Osteocyte (in vitro differentiated cells): ENCODE measurements at regions not wholly inside any gene's neighbourhood (a gene's known extent, or its start where the extent isn't known, plus 50 kb on each side); places are given as distances from the start of the nearest gene placed in this dataset.

Experiments used
- DNase-seq: peaks from one replicate; pipeline ENCODE4 v3.0.0; 2021; ENCODE audit warnings: mixed read lengths; ENCODE audit not compliant: unreplicated experiment; ENCODE audit errors: extremely low spot score
- H3K27ac Mint-ChIP-seq: one replicate; pipeline ENCODE4 v1.8.0; 2021; ENCODE audit warnings: mild to moderate bottlenecking, mixed read lengths; ENCODE audit not compliant: unreplicated experiment
- H3K27me3 Mint-ChIP-seq: one replicate; pipeline ENCODE4 v1.8.0; 2021; ENCODE audit warnings: mixed read lengths; ENCODE audit not compliant: unreplicated experiment
- H3K36me3 Mint-ChIP-seq: one replicate; pipeline ENCODE4 v1.8.0; 2021; ENCODE audit warnings: mixed read lengths; ENCODE audit not compliant: unreplicated experiment
- H3K4me1 Mint-ChIP-seq: one replicate; pipeline ENCODE4 v1.8.0; 2021; ENCODE audit warnings: mixed read lengths; ENCODE audit not compliant: unreplicated experiment
- H3K4me3 Mint-ChIP-seq: one replicate; pipeline ENCODE4 v1.8.0; 2021; ENCODE audit warnings: mild to moderate bottlenecking, moderate library complexity, mixed read lengths; ENCODE audit not compliant: unreplicated experiment
- H3K9me3 Mint-ChIP-seq: one replicate; pipeline ENCODE4 v1.8.0; 2021; ENCODE audit warnings: mixed read lengths; ENCODE audit not compliant: unreplicated experiment
- CTCF ChIP-seq: fragments of 200-600 bp; sonication (generic); IDR thresholded peaks from 2 replicates; pipeline ENCODE4 v1.5.0; 2021; ENCODE audit warnings: antibody characterized with exemption, mild to moderate bottlenecking, moderate library complexity

GRCh38 chr2:172323256-172323655 lies 104.1 kb upstream of the ITGA6 start:
- no peak for TF ChIP-seq CTCF
- H3K27me3 Mint-ChIP-seq = no peaks in the 10 kb centered on the region
- no peak overlapping the region for H3K4me3 Mint-ChIP-seq
- no peaks in the 10 kb centered on the region for H3K9me3 Mint-ChIP-seq
- DNase-seq = no peak
- H3K4me1 Mint-ChIP-seq = peaks cover 13% of the 10 kb centered on the region
- no peaks in the 10 kb centered on the region for H3K36me3 Mint-ChIP-seq
- no peak overlapping the region for H3K27ac Mint-ChIP-seq

- H3K36me3 Mint-ChIP-seq = no peaks in the 10 kb centered on the region
- TF ChIP-seq CTCF = no peak
Observed at GRCh38 chr2:172323861-172324597, 103.4 kb upstream of the ITGA6 start.

GRCh38 chr2:172326211-172326509 lies 101.2 kb upstream of the ITGA6 start:
- H3K4me3 Mint-ChIP-seq = no peak overlapping the region
- no peak overlapping the region for H3K27ac Mint-ChIP-seq
- H3K36me3 Mint-ChIP-seq = no peaks in the 10 kb centered on the region
- no peak for DNase-seq
- peaks cover 13% of the 10 kb centered on the region for H3K4me1 Mint-ChIP-seq
- TF ChIP-seq CTCF = no peak
- H3K27me3 Mint-ChIP-seq = peaks cover 1% of the 10 kb centered on the region
- no peaks in the 10 kb centered on the region for H3K9me3 Mint-ChIP-seq

More at GRCh38 chr2:172323861-172324597, 103.4 kb upstream of the ITGA6 start:
- Mint-ChIP-seq H3K27me3 (no peaks in the 10 kb centered on the region), H3K4me1 (peaks cover 13% of the 10 kb centered on the region), H3K9me3 (no peaks in the 10 kb centered on the region), H3K27ac (no peak overlapping the region), H3K4me3 (no peak overlapping the region)
- no peak for DNase-seq

- TF ChIP-seq CTCF = no peak
- H3K4me1 Mint-ChIP-seq = peaks cover 15% of the 10 kb centered on the region
- H3K9me3 Mint-ChIP-seq = no peaks in the 10 kb centered on the region
- no peak overlapping the region for H3K27ac Mint-ChIP-seq
- H3K36me3 Mint-ChIP-seq = no peaks in the 10 kb centered on the region
- DNase-seq = no peak
- H3K4me3 Mint-ChIP-seq = no peak overlapping the region
- H3K27me3 Mint-ChIP-seq = peaks cover 2% of the 10 kb centered on the region
Observed at GRCh38 chr2:172328103-172328841, 99.1 kb upstream of the ITGA6 start.

- no peaks in the 10 kb centered on the region for H3K9me3 Mint-ChIP-seq
- H3K27me3 Mint-ChIP-seq = peaks cover 2% of the 10 kb centered on the region
Observed at GRCh38 chr2:172329416-172329773, 98.0 kb upstream of the ITGA6 start.

More at GRCh38 chr2:172329416-172329773, 98.0 kb upstream of the ITGA6 start:
- no peak for TF ChIP-seq CTCF
- Mint-ChIP-seq H3K4me1 (peaks cover 21% of the 10 kb centered on the region), H3K36me3 (no peaks in the 10 kb centered on the region), H3K27ac (no peak overlapping the region), H3K4me3 (no peak overlapping the region)
- DNase-seq = no peak
